Neural cell (in vitro differentiated cells): ENCODE measurements at regions not wholly inside any gene's neighbourhood (a gene's known extent, or its start where the extent isn't known, plus 50 kb on each side); places are given as distances from the start of the nearest gene placed in this dataset.

Experiments
- CTCF ChIP-seq: fragments of 450-650 bp; IDR thresholded peaks from 2 replicates; pipeline ENCODE4 v1.5.1; 2014; ENCODE audit warnings: antibody characterized with exemption, mild to moderate bottlenecking, moderate library complexity; ENCODE audit not compliant: poor library complexity, severe bottlenecking
- EP300 ChIP-seq: fragments of 450-650 bp; conservative IDR thresholded peaks from 2 replicates; pipeline ENCODE4 v1.6.1; 2014; ENCODE audit warnings: antibody characterized with exemption, mild to moderate bottlenecking, moderate library complexity; ENCODE audit not compliant: poor library complexity, severe bottlenecking
- EZH2 ChIP-seq: fragments of 200-600, 300-800 bp; shearing (Covaris generic), sonication (generic); IDR thresholded peaks from 2 replicates; pipeline ENCODE4 v1.6.1; 2014; ENCODE audit warnings: antibody characterized with exemption, low read length, borderline replicate concordance, mild to moderate bottlenecking; ENCODE audit not compliant: insufficient read depth, poor library complexity, severe bottlenecking
- MXI1 ChIP-seq: fragments of 450-650 bp; conservative IDR thresholded peaks from 2 replicates; pipeline ENCODE4 v1.6.1; 2014; ENCODE audit warnings: antibody characterized with exemption, mild to moderate bottlenecking; ENCODE audit not compliant: poor library complexity, severe bottlenecking
- RAD21 ChIP-seq: fragments of 450-650 bp; conservative IDR thresholded peaks from 2 replicates; pipeline ENCODE4 v1.6.1; 2014; ENCODE audit warnings: antibody characterized with exemption, mild to moderate bottlenecking, moderate library complexity
- TAF1 ChIP-seq: IDR thresholded peaks from 2 replicates; pipeline ENCODE4 v1.6.1; 2012; ENCODE audit warnings: low read depth

GRCh38 chr4:72666910-72667309 is 97.9 kb upstream of the ADAMTS3 start:
- TF ChIP-seq CTCF (no peak), EP300 (no peak), EZH2 (no peak), TAF1 (no peak), MXI1 (no peak), RAD21 (no peak)
